SH-SY5Y (cell line): ENCODE measurements at regions not wholly inside any gene's neighbourhood (a gene's known extent, or its start where the extent isn't known, plus 50 kb on each side); places are given as distances from the start of the nearest gene placed in this dataset.

Experiments used
- GATA2 ChIP-seq: IDR thresholded peaks from 2 replicates; pipeline ENCODE4 v1.6.1; 2011; ENCODE audit warnings: mild to moderate bottlenecking, low read depth, low read length
- GATA3 ChIP-seq: IDR thresholded peaks from 2 replicates; pipeline ENCODE4 v1.6.1; 2011; ENCODE audit warnings: low read depth, mild to moderate bottlenecking, low read length, moderate library complexity

DNA sequence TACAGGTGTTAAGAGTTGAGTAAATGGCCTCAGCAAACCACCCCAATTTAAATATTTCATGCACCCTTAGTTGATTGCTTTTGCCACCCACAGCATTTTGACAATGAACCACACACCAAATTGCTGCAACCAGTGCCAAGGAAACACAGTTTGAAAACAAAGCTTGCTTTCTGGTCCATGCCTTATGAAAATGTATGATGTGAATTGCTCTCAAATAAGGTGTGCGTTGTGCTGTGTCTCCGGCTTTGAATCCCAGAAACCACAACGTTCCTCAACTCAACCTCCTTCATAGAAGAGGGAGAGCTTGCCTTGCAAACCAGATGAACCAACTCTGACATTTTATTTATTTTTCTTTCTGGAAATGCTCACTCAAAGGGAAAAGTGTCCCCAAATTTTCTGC lies 762.7 kb downstream of the TLE1 start:
- TF ChIP-seq GATA3: no peak
- TF ChIP-seq GATA2: no peak
